NT2/D1 (cell line): ENCODE measurements at regions not wholly inside any gene's neighbourhood (a gene's known extent, or its start where the extent isn't known, plus 50 kb on each side); places are given as distances from the start of the nearest gene placed in this dataset.

Experiments
- DNase-seq: peaks from one replicate; pipeline ENCODE4 v3.0.0-alpha.2; 2011; ENCODE audit warnings: low read depth, low spot score
- H3K27me3 ChIP-seq: 2 replicates; pipeline ENCODE4 v1.6.0; 2011; ENCODE audit warnings: mild to moderate bottlenecking; ENCODE audit not compliant: insufficient read length, insufficient read depth
- H3K36me3 ChIP-seq: 2 replicates; pipeline ENCODE4 v1.6.1; 2011; ENCODE audit warnings: mild to moderate bottlenecking, low read length, mixed read lengths; ENCODE audit not compliant: insufficient read depth, insufficient read length
- H3K4me1 ChIP-seq: 2 replicates; pipeline ENCODE4 v1.5.1; 2011; ENCODE audit not compliant: insufficient read depth, insufficient read length
- H3K4me3 ChIP-seq: 2 replicates; pipeline ENCODE4 v1.5.1; 2011; ENCODE audit warnings: low read depth; ENCODE audit not compliant: insufficient read length
- H3K9ac ChIP-seq: 2 replicates; pipeline ENCODE4 v1.6.0; 2011; ENCODE audit warnings: low read depth; ENCODE audit not compliant: insufficient read length
- H3K9me3 ChIP-seq: 2 replicates; pipeline ENCODE4 v1.5.1; 2011; ENCODE audit warnings: mild to moderate bottlenecking, low read length; ENCODE audit not compliant: insufficient read depth
- SUZ12 ChIP-seq: IDR thresholded peaks from 2 replicates; pipeline ENCODE4 v1.6.1; 2011; ENCODE audit not compliant: insufficient read length, insufficient read depth; ENCODE audit errors: extremely low read depth
- YY1 ChIP-seq: IDR thresholded peaks from 2 replicates; pipeline ENCODE4 v1.6.1; 2011; ENCODE audit not compliant: insufficient read length, insufficient read depth
- ZNF274 ChIP-seq: IDR thresholded peaks from 2 replicates; pipeline ENCODE4 v1.6.1; 2011; ENCODE audit warnings: mild to moderate bottlenecking, low read depth, low read length

- H3K36me3 ChIP-seq, result no peaks in the 10 kb centered on the region
- DNase-seq, result no peak
- no peak overlapping the region for H3K4me3 ChIP-seq
- no peak overlapping the region for H3K9ac ChIP-seq
- no peaks in the 10 kb centered on the region for H3K9me3 ChIP-seq
- peaks cover 4% of the 10 kb centered on the region for H3K27me3 ChIP-seq
- TF ChIP-seq SUZ12 (no peak), ZNF274 (no peak), YY1 (no peak)
- peaks cover 12% of the 10 kb centered on the region for H3K4me1 ChIP-seq
Measured at GRCh38 chr10:71049994-71050393, 161.6 kb upstream of the PCBD1 start.

- Histone ChIP-seq H3K9ac (no peak overlapping the region), H3K9me3 (no peaks in the 10 kb centered on the region), H3K4me1 (peaks cover 8% of the 10 kb centered on the region), H3K27me3 (no peaks in the 10 kb centered on the region), H3K4me3 (no peak overlapping the region), H3K36me3 (no peaks in the 10 kb centered on the region)
- DNase-seq, result no peak
- TF ChIP-seq SUZ12, result no peak
- no peak for TF ChIP-seq ZNF274
- TF ChIP-seq YY1, result no peak
Measured at GRCh38 chr10:71052076-71052660, 160.2 kb upstream of the UNC5B start.

GRCh38 chr10:71052708-71053107 lies 159.7 kb upstream of the UNC5B start:
- H3K36me3 ChIP-seq, result no peaks in the 10 kb centered on the region
- peaks cover 8% of the 10 kb centered on the region for H3K4me1 ChIP-seq
- no peak for DNase-seq
- H3K27me3 ChIP-seq, result no peaks in the 10 kb centered on the region
- no peaks in the 10 kb centered on the region for H3K9me3 ChIP-seq
- TF ChIP-seq SUZ12 (no peak), ZNF274 (no peak)
- H3K9ac ChIP-seq, result no peak overlapping the region
- no peak overlapping the region for H3K4me3 ChIP-seq

GRCh38 chr10:71053169-71053895 lies 159.0 kb upstream of the UNC5B start:
- no peak for DNase-seq
- H3K27me3 ChIP-seq, result no peaks in the 10 kb centered on the region
- no peaks in the 10 kb centered on the region for H3K36me3 ChIP-seq
- no peak overlapping the region for H3K9ac ChIP-seq
- H3K9me3 ChIP-seq, result no peaks in the 10 kb centered on the region
- H3K4me3 ChIP-seq, result no peak overlapping the region
- TF ChIP-seq YY1 (no peak), SUZ12 (no peak), ZNF274 (no peak)
- peaks cover 8% of the 10 kb centered on the region for H3K4me1 ChIP-seq

GRCh38 chr10:71058308-71058707 lies 154.1 kb upstream of the UNC5B start:
- no peak for DNase-seq
- Histone ChIP-seq H3K9me3 (no peaks in the 10 kb centered on the region), H3K27me3 (no peaks in the 10 kb centered on the region), H3K4me3 (no peak overlapping the region), H3K4me1 (peaks cover 8% of the 10 kb centered on the region), H3K9ac (no peak overlapping the region), H3K36me3 (no peaks in the 10 kb centered on the region)
- TF ChIP-seq ZNF274 (no peak), SUZ12 (no peak), YY1 (no peak)

GRCh38 chr10:71059054-71059818 lies 153.1 kb upstream of the UNC5B start:
- Histone ChIP-seq H3K4me3 (no peak overlapping the region), H3K9me3 (no peaks in the 10 kb centered on the region), H3K9ac (no peak overlapping the region), H3K4me1 (peaks cover 8% of the 10 kb centered on the region), H3K36me3 (no peaks in the 10 kb centered on the region), H3K27me3 (no peaks in the 10 kb centered on the region)
- no peak for TF ChIP-seq YY1
- no peak for DNase-seq

- Histone ChIP-seq H3K9me3 (no peaks in the 10 kb centered on the region), H3K36me3 (no peaks in the 10 kb centered on the region), H3K27me3 (no peaks in the 10 kb centered on the region), H3K4me1 (peaks cover 8% of the 10 kb centered on the region), H3K9ac (no peak overlapping the region), H3K4me3 (no peak overlapping the region)
- no peak for DNase-seq
- TF ChIP-seq YY1 (no peak), ZNF274 (no peak), SUZ12 (no peak)
Measured at GRCh38 chr10:71059943-71060342, 152.4 kb upstream of the UNC5B start.
